ENCODE measurements at regions not wholly inside any gene's neighbourhood (a gene's known extent, or its start where the extent isn't known, plus 50 kb on each side); places are given as distances from the start of the nearest gene placed in this dataset.

DNA sequence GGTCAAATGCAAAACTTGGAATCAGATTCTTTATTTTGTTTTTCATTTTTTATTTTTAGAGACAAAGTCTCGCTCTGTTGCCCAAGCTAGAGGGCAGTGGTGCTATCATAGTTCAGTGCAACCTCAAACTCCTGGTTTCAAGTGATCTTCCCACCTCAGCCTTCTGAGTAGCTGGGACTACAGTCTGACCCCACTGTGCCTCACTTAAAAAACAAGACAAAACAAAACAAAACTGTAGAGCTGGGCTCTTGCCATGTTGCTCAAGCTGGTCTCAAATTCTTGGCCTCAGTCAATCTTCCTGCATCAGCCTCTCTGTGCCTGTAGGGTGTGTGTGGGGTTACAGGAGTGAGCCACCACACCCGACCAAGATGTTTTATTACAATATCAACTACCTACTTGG lies 396.0 kb upstream of the USP24 start:
- no peaks in the 10 kb centered on the region for H3K36me3 ChIP-seq (ENCODE audit: control insufficient read depth, insufficient read depth, low read length)
- H3K27me3 ChIP-seq (ENCODE audit: control insufficient read depth, insufficient read depth, low read length), result no peaks in the 10 kb centered on the region
- no CpG with 5 or more reads among the region's 2 CpGs for WGBS (ENCODE audit: insufficient coverage, insufficient read length)
- no peak overlapping the region for H3K27ac ChIP-seq (ENCODE audit: low read length)
- no peaks in the 10 kb centered on the region for H3K4me1 ChIP-seq (ENCODE audit: control insufficient read depth, insufficient read depth, low read length)
- no peak for DNase-seq (ENCODE audit: low read depth, low spot score)
- no peak overlapping the region for H3K4me3 ChIP-seq (ENCODE audit: low read length)
- no peaks in the 10 kb centered on the region for H3K9me3 ChIP-seq (ENCODE audit: control insufficient read depth, insufficient read depth, low read length)

DNA sequence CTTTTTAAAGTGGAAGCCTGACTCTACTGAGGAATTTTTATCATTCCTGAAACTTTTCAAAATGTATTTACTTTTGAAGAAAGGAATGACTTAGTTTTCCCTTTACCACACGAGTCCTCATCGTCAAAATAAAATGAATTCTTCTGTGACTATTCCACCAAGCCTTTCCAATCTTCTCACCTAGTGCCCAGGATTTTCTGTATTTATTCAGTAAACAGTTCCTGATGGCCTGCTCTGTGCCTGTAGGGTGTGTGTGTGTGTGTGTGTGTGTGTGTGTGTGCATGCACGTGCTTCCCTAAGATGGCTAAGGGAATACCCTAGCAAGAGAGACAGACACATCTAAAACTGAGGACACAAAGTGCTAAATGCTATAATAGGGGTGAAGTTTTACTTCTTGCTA lies 395.0 kb upstream of the USP24 start:
- no peak overlapping the region for H3K27ac ChIP-seq (ENCODE audit: low read length)

DNA sequence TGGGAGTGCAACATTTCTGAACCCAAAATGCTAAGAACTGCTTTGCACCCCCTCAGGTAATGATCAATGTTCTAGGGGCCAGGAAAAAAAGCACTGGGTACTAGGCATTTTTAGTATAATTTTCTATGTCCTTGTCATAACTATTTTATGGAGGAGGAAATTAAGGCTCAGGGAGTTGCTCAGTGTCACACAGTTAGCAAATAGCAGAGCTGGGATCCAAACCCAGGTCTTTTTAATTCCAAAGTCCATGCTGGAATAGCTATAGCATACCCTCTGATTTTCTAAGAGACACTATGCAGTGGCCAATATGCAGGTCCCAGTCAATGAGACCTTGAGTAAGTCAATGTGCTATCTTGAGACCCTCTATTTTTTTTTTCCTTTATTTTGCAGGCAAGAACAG lies 394.5 kb upstream of the USP24 start:
- H3K27ac ChIP-seq (ENCODE audit: low read length), result no peak overlapping the region
- no peaks in the 10 kb centered on the region for H3K36me3 ChIP-seq (ENCODE audit: control insufficient read depth, insufficient read depth, low read length)
- H3K4me1 ChIP-seq (ENCODE audit: control insufficient read depth, insufficient read depth, low read length), result no peaks in the 10 kb centered on the region
- H3K27me3 ChIP-seq (ENCODE audit: control insufficient read depth, insufficient read depth, low read length), result no peaks in the 10 kb centered on the region
- DNase-seq (ENCODE audit: low read depth, low spot score), result no peak
- H3K9me3 ChIP-seq (ENCODE audit: control insufficient read depth, insufficient read depth, low read length), result no peaks in the 10 kb centered on the region
- no peak overlapping the region for H3K4me3 ChIP-seq (ENCODE audit: low read length)

More for the DNA sequence above, 395.0 kb upstream of the USP24 start:
- WGBS (ENCODE audit: insufficient coverage, insufficient read length), result no CpG with 5 or more reads among the region's 3 CpGs
- DNase-seq (ENCODE audit: low read depth, low spot score), result no peak
- Histone ChIP-seq H3K4me3 (ENCODE audit: low read length) (no peak overlapping the region), H3K9me3 (ENCODE audit: control insufficient read depth, insufficient read depth, low read length) (no peaks in the 10 kb centered on the region), H3K4me1 (ENCODE audit: control insufficient read depth, insufficient read depth, low read length) (no peaks in the 10 kb centered on the region), H3K27me3 (ENCODE audit: control insufficient read depth, insufficient read depth, low read length) (no peaks in the 10 kb centered on the region), H3K36me3 (ENCODE audit: control insufficient read depth, insufficient read depth, low read length) (no peaks in the 10 kb centered on the region)

DNA sequence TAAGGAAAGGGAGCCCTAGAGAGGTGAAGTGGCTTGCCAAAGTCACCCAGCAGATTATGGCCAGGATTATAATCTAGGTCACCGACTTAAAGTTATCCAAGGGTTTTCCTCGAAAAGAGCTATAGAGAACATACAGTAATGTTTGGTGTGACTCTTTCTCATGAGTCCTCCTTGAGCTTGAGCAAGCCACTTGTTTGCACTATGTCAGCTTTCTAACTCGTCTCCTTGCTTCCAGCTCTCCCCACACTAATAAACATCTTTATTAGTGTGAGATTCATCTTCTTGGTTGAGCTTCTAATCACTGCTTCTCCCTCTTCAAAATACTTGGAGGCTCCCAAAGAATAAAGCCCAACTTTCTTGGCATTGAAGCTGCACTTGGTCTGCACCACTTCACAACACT lies 390.0 kb upstream of the USP24 start:
- Histone ChIP-seq H3K27me3 (ENCODE audit: control insufficient read depth, insufficient read depth, low read length) (no peaks in the 10 kb centered on the region), H3K4me3 (ENCODE audit: low read length) (no peak overlapping the region), H3K4me1 (ENCODE audit: control insufficient read depth, insufficient read depth, low read length) (no peaks in the 10 kb centered on the region), H3K27ac (ENCODE audit: low read length) (no peak overlapping the region), H3K36me3 (ENCODE audit: control insufficient read depth, insufficient read depth, low read length) (no peaks in the 10 kb centered on the region), H3K9me3 (ENCODE audit: control insufficient read depth, insufficient read depth, low read length) (no peaks in the 10 kb centered on the region)
- WGBS (ENCODE audit: insufficient coverage, insufficient read length), result no CpG with 5 or more reads among the region's 3 CpGs
- no peak for DNase-seq (ENCODE audit: low read depth, low spot score)

DNA sequence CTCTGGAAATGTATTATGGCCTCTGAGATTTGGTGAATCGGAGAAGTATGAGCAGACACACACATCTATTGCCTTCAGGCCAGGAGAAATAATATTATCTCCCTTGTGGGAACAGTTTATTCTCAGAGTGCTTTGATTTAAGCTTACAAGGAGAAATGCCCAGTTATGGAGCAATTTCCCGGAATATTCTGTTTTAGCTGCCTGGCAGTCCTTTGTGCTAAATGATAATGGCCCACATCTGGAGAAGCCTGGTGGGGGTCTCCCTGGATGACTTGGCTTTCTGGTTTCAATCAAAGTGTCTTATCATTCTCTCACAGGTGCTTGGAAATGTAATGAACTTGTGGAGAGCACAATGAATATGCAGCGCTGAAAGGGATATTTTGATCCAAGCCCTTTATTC lies 389.6 kb upstream of the USP24 start:
- DNase-seq (ENCODE audit: low read depth, low spot score), result no peak
- Histone ChIP-seq H3K27ac (ENCODE audit: low read length) (no peak overlapping the region), H3K9me3 (ENCODE audit: control insufficient read depth, insufficient read depth, low read length) (no peaks in the 10 kb centered on the region), H3K4me3 (ENCODE audit: low read length) (no peak overlapping the region), H3K27me3 (ENCODE audit: control insufficient read depth, insufficient read depth, low read length) (no peaks in the 10 kb centered on the region), H3K36me3 (ENCODE audit: control insufficient read depth, insufficient read depth, low read length) (no peaks in the 10 kb centered on the region), H3K4me1 (ENCODE audit: control insufficient read depth, insufficient read depth, low read length) (no peaks in the 10 kb centered on the region)
- WGBS (ENCODE audit: insufficient coverage, insufficient read length), result no CpG with 5 or more reads among the region's 3 CpGs

DNA sequence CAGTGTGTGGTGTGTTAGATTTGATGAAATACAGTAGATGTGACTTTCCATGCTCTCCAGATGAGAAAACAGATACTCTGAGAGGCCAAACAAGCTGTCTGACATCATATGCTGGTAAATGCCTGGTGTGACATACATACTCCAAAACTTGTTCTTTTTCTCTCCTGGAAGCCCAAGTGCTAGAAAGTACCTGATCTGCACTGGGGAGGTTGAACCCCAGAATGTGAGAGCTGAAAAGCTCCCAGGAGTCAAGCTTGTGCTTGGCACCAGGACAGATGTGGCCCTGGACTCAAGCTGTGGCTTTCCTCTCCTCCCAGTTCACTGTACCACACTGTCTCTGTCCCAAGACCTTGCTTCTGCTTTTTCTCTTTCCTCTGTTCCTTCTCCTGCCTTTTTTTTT lies 389.0 kb upstream of the USP24 start:
- Histone ChIP-seq H3K9me3 (ENCODE audit: control insufficient read depth, insufficient read depth, low read length) (no peaks in the 10 kb centered on the region), H3K4me3 (ENCODE audit: low read length) (no peak overlapping the region), H3K36me3 (ENCODE audit: control insufficient read depth, insufficient read depth, low read length) (no peaks in the 10 kb centered on the region), H3K27me3 (ENCODE audit: control insufficient read depth, insufficient read depth, low read length) (no peaks in the 10 kb centered on the region), H3K27ac (ENCODE audit: low read length) (no peak overlapping the region), H3K4me1 (ENCODE audit: control insufficient read depth, insufficient read depth, low read length) (no peaks in the 10 kb centered on the region)
- DNase-seq (ENCODE audit: low read depth, low spot score), result no peak

DNA sequence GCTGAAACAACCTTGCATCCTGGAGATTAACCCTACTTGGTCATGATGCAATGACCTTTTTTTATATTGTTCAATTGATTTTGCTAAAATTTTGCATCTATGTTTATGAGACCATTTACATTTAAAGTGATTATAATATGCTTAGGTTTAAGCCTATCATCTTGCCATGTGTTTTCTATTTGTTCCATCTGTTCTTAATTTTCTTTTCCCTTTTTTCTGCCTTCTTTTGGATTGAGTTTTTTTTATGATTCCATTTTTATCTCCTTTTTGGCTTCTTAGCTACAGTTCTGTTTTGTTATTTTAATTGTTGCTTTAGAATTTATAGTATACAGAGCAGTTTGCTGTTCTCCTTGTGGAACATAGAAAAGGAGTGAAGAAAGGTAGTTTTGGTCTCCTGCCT lies 385.1 kb upstream of the USP24 start:
- no peak for DNase-seq (ENCODE audit: low read depth, low spot score)
- Histone ChIP-seq H3K36me3 (ENCODE audit: control insufficient read depth, insufficient read depth, low read length) (no peaks in the 10 kb centered on the region), H3K27me3 (ENCODE audit: control insufficient read depth, insufficient read depth, low read length) (no peaks in the 10 kb centered on the region), H3K9me3 (ENCODE audit: control insufficient read depth, insufficient read depth, low read length) (no peaks in the 10 kb centered on the region), H3K4me1 (ENCODE audit: control insufficient read depth, insufficient read depth, low read length) (no peaks in the 10 kb centered on the region), H3K4me3 (ENCODE audit: low read length) (no peak overlapping the region), H3K27ac (ENCODE audit: low read length) (no peak overlapping the region)

DNA sequence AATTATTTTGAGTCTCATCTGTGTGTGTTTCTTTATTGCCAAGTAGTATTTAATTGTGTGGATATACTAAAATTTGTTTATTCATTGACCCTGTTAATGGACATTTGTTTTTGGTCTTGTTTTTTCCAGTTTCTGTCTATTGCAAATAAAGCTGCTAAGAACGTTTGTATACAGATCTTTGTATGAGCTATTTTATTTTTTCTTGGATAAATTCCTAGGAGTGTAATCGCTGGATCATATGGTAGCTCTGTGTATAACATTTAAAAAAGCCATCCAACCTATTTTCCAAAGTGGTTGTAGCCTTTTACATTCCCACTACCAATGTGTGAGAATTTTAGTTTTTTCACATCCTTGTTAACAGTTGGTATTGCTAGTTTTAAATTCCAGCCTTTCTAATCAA lies 382.7 kb upstream of the USP24 start:
- Histone ChIP-seq H3K36me3 (ENCODE audit: control insufficient read depth, insufficient read depth, low read length) (no peaks in the 10 kb centered on the region), H3K27ac (ENCODE audit: low read length) (no peak overlapping the region), H3K27me3 (ENCODE audit: control insufficient read depth, insufficient read depth, low read length) (no peaks in the 10 kb centered on the region), H3K9me3 (ENCODE audit: control insufficient read depth, insufficient read depth, low read length) (no peaks in the 10 kb centered on the region), H3K4me1 (ENCODE audit: control insufficient read depth, insufficient read depth, low read length) (no peaks in the 10 kb centered on the region), H3K4me3 (ENCODE audit: low read length) (no peak overlapping the region)
- DNase-seq (ENCODE audit: low read depth, low spot score), result no peak
- no CpG with 5 or more reads among the region's 2 CpGs for WGBS (ENCODE audit: insufficient coverage, insufficient read length)

DNA sequence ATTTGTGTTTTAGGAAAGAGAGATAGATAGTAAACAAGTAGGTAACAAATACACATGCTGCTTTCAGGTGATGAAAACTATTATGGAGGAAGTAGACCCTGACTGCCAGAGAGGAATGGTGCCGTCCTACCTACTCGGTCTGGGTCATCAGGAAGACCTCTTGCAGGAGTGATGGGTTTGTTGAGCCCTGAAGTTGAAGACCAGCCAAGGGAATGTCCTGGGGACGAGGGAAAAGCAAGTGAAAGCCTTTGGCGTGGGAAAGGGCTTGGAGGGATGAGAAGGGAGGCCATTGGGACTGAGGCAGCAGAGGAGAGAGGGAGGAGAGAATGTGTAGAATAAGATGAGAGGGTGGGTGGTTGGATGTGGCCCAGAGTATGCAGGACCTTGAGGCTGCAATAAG lies 379.5 kb upstream of the USP24 start:
- Histone ChIP-seq H3K27ac (ENCODE audit: low read length) (no peak overlapping the region), H3K36me3 (ENCODE audit: control insufficient read depth, insufficient read depth, low read length) (no peaks in the 10 kb centered on the region), H3K4me3 (ENCODE audit: low read length) (no peak overlapping the region), H3K27me3 (ENCODE audit: control insufficient read depth, insufficient read depth, low read length) (no peaks in the 10 kb centered on the region), H3K9me3 (ENCODE audit: control insufficient read depth, insufficient read depth, low read length) (no peaks in the 10 kb centered on the region), H3K4me1 (ENCODE audit: control insufficient read depth, insufficient read depth, low read length) (no peaks in the 10 kb centered on the region)
- WGBS (ENCODE audit: insufficient coverage, insufficient read length), result no CpG with 5 or more reads among the region's 4 CpGs
- DNase-seq (ENCODE audit: low read depth, low spot score), result no peak

DNA sequence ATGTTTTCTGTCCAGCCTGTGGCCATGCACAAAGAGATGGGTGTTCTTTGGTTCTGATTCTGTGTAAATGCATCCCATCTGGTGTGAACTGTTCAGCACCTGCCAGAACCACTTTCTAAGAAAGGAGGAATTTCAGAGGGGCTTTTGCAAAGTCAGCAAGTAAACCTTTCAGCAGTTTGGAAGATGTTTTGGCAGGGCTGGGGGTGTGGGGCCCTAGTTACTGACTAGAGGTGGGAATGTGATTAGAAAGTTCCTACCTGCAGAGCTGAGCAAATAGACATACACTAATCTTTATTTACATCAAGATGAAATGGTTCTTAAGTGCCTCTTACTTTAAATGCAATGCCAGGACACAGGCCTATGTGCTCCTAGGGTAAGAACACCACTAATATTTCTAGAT lies 378.1 kb upstream of the USP24 start:
- Histone ChIP-seq H3K36me3 (ENCODE audit: control insufficient read depth, insufficient read depth, low read length) (no peaks in the 10 kb centered on the region), H3K9me3 (ENCODE audit: control insufficient read depth, insufficient read depth, low read length) (no peaks in the 10 kb centered on the region), H3K27ac (ENCODE audit: low read length) (no peak overlapping the region), H3K4me1 (ENCODE audit: control insufficient read depth, insufficient read depth, low read length) (no peaks in the 10 kb centered on the region), H3K27me3 (ENCODE audit: control insufficient read depth, insufficient read depth, low read length) (no peaks in the 10 kb centered on the region), H3K4me3 (ENCODE audit: low read length) (no peak overlapping the region)
- DNase-seq (ENCODE audit: low read depth, low spot score), result no peak

DNA sequence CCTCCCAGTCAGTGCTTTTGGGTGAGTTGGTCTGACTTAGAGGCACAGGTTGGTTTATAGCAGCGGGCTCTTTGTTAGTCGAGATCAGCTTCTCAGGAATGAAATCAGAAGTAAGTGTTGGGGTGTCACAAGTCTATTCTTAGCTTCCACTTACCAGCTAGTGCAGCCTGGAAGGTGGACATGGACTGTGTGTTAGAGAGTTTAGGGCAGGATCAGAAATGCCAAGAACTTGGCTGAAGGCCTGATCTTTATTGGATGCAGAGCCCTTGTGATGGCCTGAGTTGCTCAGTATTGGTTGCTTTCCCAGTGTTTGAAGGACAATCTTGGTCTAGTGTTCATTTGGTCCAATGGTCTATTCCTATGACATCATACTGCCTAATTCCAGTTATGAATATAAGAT lies 377.0 kb upstream of the USP24 start:
- no peak for DNase-seq (ENCODE audit: low read depth, low spot score)
- no CpG with 5 or more reads among the region's 2 CpGs for WGBS (ENCODE audit: insufficient coverage, insufficient read length)
- Histone ChIP-seq H3K27me3 (ENCODE audit: control insufficient read depth, insufficient read depth, low read length) (no peaks in the 10 kb centered on the region), H3K36me3 (ENCODE audit: control insufficient read depth, insufficient read depth, low read length) (no peaks in the 10 kb centered on the region), H3K27ac (ENCODE audit: low read length) (no peak overlapping the region), H3K4me3 (ENCODE audit: low read length) (no peak overlapping the region), H3K9me3 (ENCODE audit: control insufficient read depth, insufficient read depth, low read length) (no peaks in the 10 kb centered on the region), H3K4me1 (ENCODE audit: control insufficient read depth, insufficient read depth, low read length) (no peaks in the 10 kb centered on the region)
